GM12878 (cell line): ENCODE measurements at regions not wholly inside any gene's neighbourhood (a gene's known extent, or its start where the extent isn't known, plus 50 kb on each side); places are given as distances from the start of the nearest gene placed in this dataset.

ENCODE experiments used
- ATAC-seq: fragments of 200-7000 bp; cut with Tn5 transposase; 3 replicates; pipeline ENCODE4 v1.9.1; 2020; ENCODE audit warnings: mild to moderate bottlenecking, moderate library complexity
- BruUV-seq: library from RNA; stranded (reverse); fragments of 400-500 nt; replicated peaks from 2 replicates; lab custom pipeline; 2021; lab: Mats Ljungman, UMichigan
- CTCF ChIA-PET: fragments of 300-600 bp; sonication (Branson Sonifier 250); formaldehyde crosslinking; extraction: SDS; loops from one replicate; lab custom pipeline; 2021; ENCODE audit warnings: inconsistent platforms; lab: Yijun Ruan, JAX
- POLR2A ChIA-PET: fragments of 350-600 bp; formaldehyde crosslinking; extraction: SDS; loops from one replicate; lab custom pipeline; 2021; ENCODE audit warnings: inconsistent platforms; lab: Charles Lee
- RAD21 ChIA-PET: fragments of 300-600 bp; sonication (Branson Sonifier 250); formaldehyde crosslinking; loops from one replicate; lab custom pipeline; 2023; ENCODE audit warnings: antibody characterized with exemption; ENCODE audit not compliant: unreplicated experiment; lab: Charles Lee
- SMC1A ChIA-PET: fragments of 300-600 bp; sonication (Branson Sonifier 250); formaldehyde crosslinking; loops from one replicate; lab custom pipeline; 2023; ENCODE audit not compliant: unreplicated experiment, uncharacterized antibody; lab: Charles Lee
- DNase-seq: peaks from one replicate; pipeline ENCODE4 v3.0.0-alpha.2; 2011; ENCODE audit warnings: low read depth, low spot score
- FAIRE-seq: peaks from 3 replicates; lab custom pipeline; 2011; peaks lifted over from hg19 to GRCh38; lab: Jason Lieb, UNC
- H2AFZ ChIP-seq: 2 replicates; pipeline ENCODE4 v1.6.0; 2011; ENCODE audit warnings: low read depth, low read length, control low read depth; ENCODE audit not compliant: control insufficient read depth
- H3K27ac ChIP-seq: 2 replicates; pipeline ENCODE4 v1.5.1; 2011; ENCODE audit warnings: control low read depth; ENCODE audit not compliant: control insufficient read depth, insufficient read depth
- H3K27me3 ChIP-seq, 2 experiments: replicated peaks in 1 of 2; 2 replicates each; pipeline versions ENCODE4 v1.6.0 to v1.6.1; 2011; ENCODE audit warnings: low read length in 1 of 2; ENCODE audit not compliant: control insufficient read depth in 2 of 2, insufficient read depth in 2 of 2
- H3K36me3 ChIP-seq, 2 experiments: 2 replicates each; pipeline ENCODE4 v1.5.1; 2011; ENCODE audit warnings: low read length in 1 of 2; ENCODE audit not compliant: control insufficient read depth in 2 of 2, insufficient read depth in 2 of 2
- H3K4me1 ChIP-seq: 2 replicates; pipeline ENCODE4 v1.6.1; 2011; ENCODE audit warnings: mild to moderate bottlenecking, low read length, moderate library complexity, mixed read lengths; ENCODE audit not compliant: control insufficient read depth, insufficient read depth
- H3K4me2 ChIP-seq: 2 replicates; pipeline ENCODE4 v1.6.0; 2011; ENCODE audit warnings: control low read depth; ENCODE audit not compliant: control insufficient read depth, insufficient read depth
- H3K4me3 ChIP-seq: fragments of 200-600 bp; sonication (generic); 2 replicates; pipeline ENCODE4 v1.5.1; 2016
- H3K79me2 ChIP-seq: 2 replicates; pipeline ENCODE4 v1.6.0; 2011; ENCODE audit warnings: low read length; ENCODE audit not compliant: control insufficient read depth, insufficient read depth
- H3K9ac ChIP-seq: 2 replicates; pipeline ENCODE4 v1.8.0; 2011; ENCODE audit warnings: low read length, control low read depth, mixed read lengths; ENCODE audit not compliant: control insufficient read depth, insufficient read depth
- H3K9me3 ChIP-seq: replicated peaks from 3 replicates; pipeline ENCODE4 v1.5.1; 2011; ENCODE audit warnings: mild to moderate bottlenecking, low read length; ENCODE audit not compliant: control insufficient read depth, insufficient read depth
- H4K20me1 ChIP-seq: 2 replicates; pipeline ENCODE4 v1.6.0; 2011; ENCODE audit not compliant: control insufficient read depth, insufficient read depth
- DPF2 ChIP-seq: fragments of 450-650 bp; IDR thresholded peaks from 2 replicates; pipeline ENCODE4 v1.6.1; 2017; ENCODE audit warnings: mild to moderate bottlenecking
- JUND ChIP-seq: IDR thresholded peaks from 2 replicates; pipeline ENCODE4 v1.6.1; 2012; ENCODE audit warnings: low read depth, mild to moderate bottlenecking, low read length, improper control_type of control experiment, moderate library complexity
- KAT2A ChIP-seq: conservative IDR thresholded peaks from 2 replicates; pipeline ENCODE4 v1.6.1; 2011; ENCODE audit warnings: low read depth, low read length; ENCODE audit not compliant: control insufficient read depth
- KLF5 ChIP-seq: fragments of 450-650 bp; IDR thresholded peaks from 2 replicates; pipeline ENCODE4 v1.6.1; 2014; ENCODE audit warnings: mild to moderate bottlenecking; ENCODE audit not compliant: partially characterized antibody
- MTA2 ChIP-seq: fragments of 450-650 bp; IDR thresholded peaks from 2 replicates; pipeline ENCODE4 v1.6.1; 2016; ENCODE audit warnings: low read depth, mild to moderate bottlenecking, moderate library complexity
- MXI1 ChIP-seq: fragments of 150-350 bp; IDR thresholded peaks from 2 replicates; pipeline ENCODE4 v1.6.1; 2011; ENCODE audit warnings: low read depth, mild to moderate bottlenecking, inconsistent platforms, low read length, improper control_type of control experiment
- SIX5 ChIP-seq: IDR thresholded peaks from 2 replicates; pipeline ENCODE4 v1.6.1; 2011; ENCODE audit warnings: mild to moderate bottlenecking, low read depth, low read length, moderate library complexity; ENCODE audit not compliant: severe bottlenecking
- SMARCA5 ChIP-seq: fragments of 450-650 bp; IDR thresholded peaks from 2 replicates; pipeline ENCODE4 v1.6.1; 2017; ENCODE audit warnings: mild to moderate bottlenecking
- SP1 ChIP-seq: IDR thresholded peaks from one replicate; pipeline ENCODE4 v1.6.1; 2011; ENCODE audit warnings: low read depth, low read length
- TAF1 ChIP-seq: IDR thresholded peaks from 2 replicates; pipeline ENCODE4 v1.6.1; 2011; ENCODE audit warnings: mild to moderate bottlenecking, low read depth, low read length, borderline replicate concordance
- TCF7 ChIP-seq: IDR thresholded peaks from 2 replicates; pipeline ENCODE4 v1.6.1; 2014; ENCODE audit warnings: antibody characterized with exemption, borderline replicate concordance
- ZNF384 ChIP-seq: IDR thresholded peaks from 2 replicates; pipeline ENCODE4 v1.6.1; 2012; ENCODE audit warnings: low read depth, mild to moderate bottlenecking, low read length, improper control_type of control experiment, borderline replicate concordance
- WGBS: methylation state at CpG from one replicate; pipeline ENCODE4 v1.1.6; 2016; ENCODE audit warnings: low lambda C conversion rate; ENCODE audit not compliant: insufficient replicate concordance, insufficient coverage; ENCODE audit errors: missing lambda C conversion rate; 5-methylcytosine and 5-hydroxymethylcytosine counted together
- in situ Hi-C: fragments of 300-500 bp; cut with MboI; formaldehyde crosslinking; loops from 9 replicates; pipeline ENCODE4 v1.14.3; 2018; ENCODE audit warnings: mixed read lengths
- intact Hi-C: fragments of 100-400 bp; cut with micrococcal nuclease; formaldehyde crosslinking; loops from one replicate; pipeline ENCODE4 v1.14.2; 2022; ENCODE audit not compliant: unreplicated experiment
- TF ChIP-seq, protein P1 (sequence below): IDR thresholded peaks from 2 replicates; pipeline ENCODE4 v1.6.1; 2012; ENCODE audit warnings: low read depth, low read length, improper control_type of control experiment
- TF ChIP-seq, protein P2 (sequence below): IDR thresholded peaks from 2 replicates; pipeline ENCODE4 v1.6.1; 2012; ENCODE audit warnings: mild to moderate bottlenecking, low read depth, low read length

DNA sequence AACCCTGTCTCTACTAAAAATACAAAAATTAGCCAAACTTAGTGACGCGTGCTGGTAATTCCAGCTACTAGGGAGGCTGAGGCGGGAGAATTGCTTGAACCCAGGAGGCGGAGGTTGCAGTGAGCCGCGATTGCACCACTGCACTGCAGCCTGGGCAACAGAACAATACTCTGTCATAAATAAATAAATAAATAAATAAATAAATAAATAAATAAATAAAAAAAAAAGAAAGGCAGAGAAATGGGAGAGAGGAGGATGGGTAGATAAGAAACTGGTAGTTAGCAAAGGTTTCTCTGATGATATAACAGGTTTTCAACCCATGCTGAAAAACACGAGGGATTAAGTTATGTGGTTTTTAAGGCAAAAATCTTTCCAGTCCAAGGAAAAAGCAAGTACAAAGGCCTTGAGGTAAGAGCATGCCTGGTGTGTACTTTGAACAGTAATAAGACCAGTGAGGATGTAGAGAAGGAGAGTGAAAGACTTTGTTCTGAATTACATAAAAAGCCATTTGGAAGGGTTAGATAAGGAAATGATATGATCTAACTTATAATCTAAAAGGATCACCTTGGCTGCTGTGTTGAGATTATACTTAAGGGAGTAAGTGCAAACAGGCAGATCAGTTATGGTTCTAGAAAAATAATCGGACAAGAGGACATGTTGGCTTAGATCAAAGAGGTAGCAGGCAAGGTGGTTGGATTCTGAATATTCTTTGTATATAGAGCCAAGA, 159.3 kb downstream of the PTH2R start:
- TF ChIP-seq SP1 (no peak), KAT2A (no peak), MXI1 (no peak), SMARCA5 (no peak), ZNF384 (no peak), DPF2 (no peak), SIX5 (no peak), TCF7 (no peak), KLF5 (no peak), JUND (no peak), MTA2 (no peak), TAF1 (no peak)
- TF ChIP-seq, protein P1, sequence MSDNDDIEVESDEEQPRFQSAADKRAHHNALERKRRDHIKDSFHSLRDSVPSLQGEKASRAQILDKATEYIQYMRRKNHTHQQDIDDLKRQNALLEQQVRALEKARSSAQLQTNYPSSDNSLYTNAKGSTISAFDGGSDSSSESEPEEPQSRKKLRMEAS: no peak
- TF ChIP-seq, protein P2, sequence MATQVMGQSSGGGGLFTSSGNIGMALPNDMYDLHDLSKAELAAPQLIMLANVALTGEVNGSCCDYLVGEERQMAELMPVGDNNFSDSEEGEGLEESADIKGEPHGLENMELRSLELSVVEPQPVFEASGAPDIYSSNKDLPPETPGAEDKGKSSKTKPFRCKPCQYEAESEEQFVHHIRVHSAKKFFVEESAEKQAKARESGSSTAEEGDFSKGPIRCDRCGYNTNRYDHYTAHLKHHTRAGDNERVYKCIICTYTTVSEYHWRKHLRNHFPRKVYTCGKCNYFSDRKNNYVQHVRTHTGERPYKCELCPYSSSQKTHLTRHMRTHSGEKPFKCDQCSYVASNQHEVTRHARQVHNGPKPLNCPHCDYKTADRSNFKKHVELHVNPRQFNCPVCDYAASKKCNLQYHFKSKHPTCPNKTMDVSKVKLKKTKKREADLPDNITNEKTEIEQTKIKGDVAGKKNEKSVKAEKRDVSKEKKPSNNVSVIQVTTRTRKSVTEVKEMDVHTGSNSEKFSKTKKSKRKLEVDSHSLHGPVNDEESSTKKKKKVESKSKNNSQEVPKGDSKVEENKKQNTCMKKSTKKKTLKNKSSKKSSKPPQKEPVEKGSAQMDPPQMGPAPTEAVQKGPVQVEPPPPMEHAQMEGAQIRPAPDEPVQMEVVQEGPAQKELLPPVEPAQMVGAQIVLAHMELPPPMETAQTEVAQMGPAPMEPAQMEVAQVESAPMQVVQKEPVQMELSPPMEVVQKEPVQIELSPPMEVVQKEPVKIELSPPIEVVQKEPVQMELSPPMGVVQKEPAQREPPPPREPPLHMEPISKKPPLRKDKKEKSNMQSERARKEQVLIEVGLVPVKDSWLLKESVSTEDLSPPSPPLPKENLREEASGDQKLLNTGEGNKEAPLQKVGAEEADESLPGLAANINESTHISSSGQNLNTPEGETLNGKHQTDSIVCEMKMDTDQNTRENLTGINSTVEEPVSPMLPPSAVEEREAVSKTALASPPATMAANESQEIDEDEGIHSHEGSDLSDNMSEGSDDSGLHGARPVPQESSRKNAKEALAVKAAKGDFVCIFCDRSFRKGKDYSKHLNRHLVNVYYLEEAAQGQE: no peak
- Histone ChIP-seq H3K79me2 (no peaks in the 10 kb centered on the region), H3K4me1 (no peaks in the 10 kb centered on the region), H3K27ac (no peak overlapping the region), H3K4me2 (no peak overlapping the region), H3K9me3 (no peaks in the 10 kb centered on the region), H2AFZ (no peak overlapping the region), H3K27me3 (no peaks in the 10 kb centered on the region), H4K20me1 (no peaks in the 10 kb centered on the region), H3K9ac (no peak overlapping the region), H3K36me3 (no peaks in the 10 kb centered on the region), H3K4me3 (no peak overlapping the region)
- FAIRE-seq: no peak
- SMC1A ChIA-PET: no interaction called here
- intact Hi-C loops: no loop called here
- ATAC-seq: no peak
- 52% methylated on average over 8 of the region's 8 CpGs for WGBS
- CTCF ChIA-PET: no interaction called here
- POLR2A ChIA-PET: no interaction called here
- in situ Hi-C loops: no loop called here
- DNase-seq: no peak
- no TSS peak for BruUV-seq
- RAD21 ChIA-PET: no interaction called here
